HCT116 (cell line): ENCODE measurements at regions not wholly inside any gene's neighbourhood (a gene's known extent, or its start where the extent isn't known, plus 50 kb on each side); places are given as distances from the start of the nearest gene placed in this dataset.

Experiments used
- ATAC-seq: fragments of 200-7000 bp; cut with Tn5 transposase; 2 replicates; pipeline ENCODE4 v1.9.1; 2020; ENCODE audit warnings: mild to moderate bottlenecking, moderate library complexity
- BruUV-seq: library from RNA; stranded (reverse); fragments of 400-500 nt; replicated peaks from 2 replicates; lab custom pipeline; 2021; lab: Mats Ljungman, UMichigan
- CTCF ChIA-PET: fragments of 300-600 bp; sonication (Branson Sonifier 250); formaldehyde crosslinking; loops from one replicate; lab custom pipeline; 2021; ENCODE audit warnings: antibody characterized with exemption; lab: Charles Lee
- POLR2A ChIA-PET: fragments of 300-600, 350-600 bp; sonication (Branson Sonifier 250); formaldehyde crosslinking; loops from one replicate; lab custom pipeline; 2021; ENCODE audit warnings: antibody characterized with exemption; lab: Charles Lee
- RAD21 ChIA-PET, 2 experiments: fragments of 300-600 bp; sonication (Branson Sonifier 250); formaldehyde crosslinking; loops; one replicate each; lab custom pipeline; 2023; ENCODE audit warnings: low total read pairs in 2 of 2; ENCODE audit not compliant: uncharacterized antibody in 2 of 2, unreplicated experiment in 2 of 2, low non-redundant PET in 1 of 2; lab: Charles Lee
- DNase-seq: peaks from one replicate; pipeline ENCODE4 v3.0.0-alpha.2; 2010; ENCODE audit warnings: low read depth, low spot score
- H2AFZ ChIP-seq: fragments of 200-600 bp; shearing (Covaris generic), sonication (generic); 2 replicates; pipeline ENCODE4 v1.6.1; 2017; ENCODE audit warnings: low read depth, mixed run types, mixed read lengths, antibody characterized with exemption, low read length; ENCODE audit not compliant: poor library complexity, severe bottlenecking
- H3K27ac ChIP-seq: 2 replicates; pipeline ENCODE4 v1.5.1; 2012; ENCODE audit warnings: low read depth, low read length
- H3K27me3 ChIP-seq: fragments of 200-600 bp; sonication (generic); 2 replicates; pipeline ENCODE4 v1.6.1; 2016; ENCODE audit warnings: mixed run types, low read length, mixed read lengths; ENCODE audit not compliant: insufficient read depth
- H3K36me3 ChIP-seq, 2 experiments: fragments of 200-500 bp in 1 of 2; fragments of 200-600 bp in 1 of 2; sonication (Bioruptor generic) in 1 of 2; sonication (generic) in 1 of 2; 2 replicates each; pipeline versions ENCODE4 v1.5.1 to v1.6.1; 2014 to 2016; ENCODE audit warnings: low read length in 2 of 2, inconsistent platforms in 1 of 2, mixed read lengths in 1 of 2, mixed run types in 1 of 2; ENCODE audit not compliant: insufficient read depth in 2 of 2, control insufficient read depth in 1 of 2
- H3K4me1 ChIP-seq, 2 experiments: fragments of 200-600 bp in 1 of 2; sonication (generic) in 1 of 2; 2 replicates each; pipeline versions ENCODE4 v1.5.1 to v1.6.1; 2012 to 2017; ENCODE audit warnings: low read length in 2 of 2, inconsistent platforms in 1 of 2, mild to moderate bottlenecking in 1 of 2, mixed read lengths in 1 of 2, mixed run types in 1 of 2, moderate library complexity in 1 of 2; ENCODE audit not compliant: insufficient read depth in 2 of 2, control insufficient read depth in 1 of 2
- H3K4me2 ChIP-seq: fragments of 200-600 bp; sonication (generic); 2 replicates; pipeline ENCODE4 v1.6.1; 2017; ENCODE audit warnings: mixed run types, low read length, mixed read lengths
- H3K4me3 ChIP-seq, 2 experiments: fragments of 200-600 bp in 1 of 2; sonication (generic) in 1 of 2; replicated peaks in 1 of 2; 2 replicates each; pipeline ENCODE4 v1.5.1; 2011 to 2016; ENCODE audit warnings: low read length in 2 of 2, control low read depth in 1 of 2, low read depth in 1 of 2, mild to moderate bottlenecking in 1 of 2, mixed read lengths in 1 of 2, mixed run types in 1 of 2
- H3K79me2 ChIP-seq: fragments of 200-600 bp; sonication (generic); 2 replicates; pipeline ENCODE4 v1.6.1; 2017; ENCODE audit warnings: mild to moderate bottlenecking, mixed run types, low read length, moderate library complexity, mixed read lengths; ENCODE audit not compliant: insufficient read depth
- H3K9ac ChIP-seq: fragments of 200-600 bp; sonication (generic); 2 replicates; pipeline ENCODE4 v1.6.1; 2016; ENCODE audit warnings: low read length, mixed read lengths
- H3K9me2 ChIP-seq: fragments of 200-600 bp; sonication (generic), shearing (Covaris generic); 2 replicates; pipeline ENCODE4 v1.6.1; 2017; ENCODE audit warnings: mixed run types, mild to moderate bottlenecking, moderate library complexity; ENCODE audit not compliant: insufficient read depth
- H3K9me3 ChIP-seq, 2 experiments: fragments of 200-500 bp in 1 of 2; fragments of 200-600 bp in 1 of 2; sonication (Bioruptor generic) in 1 of 2; sonication (generic) in 1 of 2; 2 replicates each; pipeline ENCODE4 v1.6.1; 2014 to 2017; ENCODE audit warnings: low read length in 2 of 2, mixed read lengths in 2 of 2, inconsistent platforms in 1 of 2, low read depth in 1 of 2, mild to moderate bottlenecking in 1 of 2, mixed run types in 1 of 2, moderate library complexity in 1 of 2; ENCODE audit not compliant: control insufficient read depth in 1 of 2, insufficient read depth in 1 of 2
- H4K20me1 ChIP-seq: fragments of 200-600 bp; sonication (generic), shearing (Covaris generic); 2 replicates; pipeline ENCODE4 v1.6.1; 2017; ENCODE audit warnings: mixed run types, mild to moderate bottlenecking, moderate library complexity; ENCODE audit not compliant: insufficient read depth
- CEBPB ChIP-seq: IDR thresholded peaks from 2 replicates; pipeline ENCODE4 v1.6.1; 2012; ENCODE audit warnings: low read depth
- ELF1 ChIP-seq: IDR thresholded peaks from 2 replicates; pipeline ENCODE4 v1.6.1; 2012; ENCODE audit warnings: low read depth, borderline replicate concordance
- EZH2phosphoT487 ChIP-seq: fragments of 200-600 bp; IDR thresholded peaks from 2 replicates; pipeline ENCODE4 v1.6.1; 2018; ENCODE audit warnings: antibody characterized with exemption, borderline replicate concordance
- FOSL1 ChIP-seq: IDR thresholded peaks from 2 replicates; pipeline ENCODE4 v1.6.1; 2012; ENCODE audit warnings: low read depth
- JUND ChIP-seq: IDR thresholded peaks from 2 replicates; pipeline ENCODE4 v1.6.1; 2012
- POLR2A ChIP-seq: IDR thresholded peaks from 2 replicates; pipeline ENCODE4 v1.7.0; 2011; ENCODE audit warnings: borderline replicate concordance; ENCODE audit not compliant: insufficient read depth, insufficient read length; ENCODE audit errors: extremely low read depth
- POLR2AphosphoS5 ChIP-seq: IDR thresholded peaks from 2 replicates; pipeline ENCODE4 v1.6.1; 2011; ENCODE audit warnings: mild to moderate bottlenecking, low read depth, low read length, moderate library complexity
- RAD21 ChIP-seq: IDR thresholded peaks from 2 replicates; pipeline ENCODE4 v1.6.1; 2012; ENCODE audit warnings: low read depth, mild to moderate bottlenecking
- SIN3A ChIP-seq: IDR thresholded peaks from 2 replicates; pipeline ENCODE4 v1.6.1; 2012; ENCODE audit warnings: low read depth
- SP1 ChIP-seq: IDR thresholded peaks from 2 replicates; pipeline ENCODE4 v1.6.1; 2012; ENCODE audit warnings: low read depth
- YY1 ChIP-seq: IDR thresholded peaks from 2 replicates; pipeline ENCODE4 v1.6.1; 2011; ENCODE audit warnings: low read length, low read depth, moderate library complexity, mild to moderate bottlenecking; ENCODE audit not compliant: insufficient replicate concordance; ENCODE audit errors: extremely low read depth
- ZFX ChIP-seq: fragments of 450-650 bp; IDR thresholded peaks from 2 replicates; pipeline ENCODE4 v1.6.1; 2017
- ZNF274 ChIP-seq: fragments of 200-500 bp; sonication (Bioruptor generic); IDR thresholded peaks from 2 replicates; pipeline ENCODE4 v1.6.1; 2014; ENCODE audit warnings: mild to moderate bottlenecking, low read depth, low read length, inconsistent platforms
- intact Hi-C: fragments of 100-400 bp; cut with micrococcal nuclease; formaldehyde crosslinking; loops from 2 replicates; pipeline ENCODE4 v1.10.0; 2022
- TF ChIP-seq, protein P1 (sequence below): IDR thresholded peaks from 2 replicates; pipeline ENCODE4 v1.6.1; 2012
- TF ChIP-seq, protein P2 (sequence below): IDR thresholded peaks from 2 replicates; pipeline ENCODE4 v1.6.1; 2011; ENCODE audit warnings: mild to moderate bottlenecking, low read length, moderate library complexity; ENCODE audit not compliant: insufficient replicate concordance; ENCODE audit errors: extremely low read depth
- TF ChIP-seq, protein P3 (sequence below): IDR thresholded peaks from 2 replicates; pipeline ENCODE4 v1.6.1; 2012; ENCODE audit warnings: low read depth
- TF ChIP-seq, protein P4 (sequence below): IDR thresholded peaks from 2 replicates; pipeline ENCODE4 v1.6.1; 2012
- TF ChIP-seq, protein P5 (sequence below), 3 experiments: fragments of 200-600 bp in 1 of 3; sonication (generic) in 1 of 3; IDR thresholded peaks in 2 of 3; conservative IDR thresholded peaks in 1 of 3; 2 replicates each; pipeline ENCODE4 v1.5.1; 2012 to 2017; ENCODE audit warnings: low read depth in 2 of 3, low read length in 2 of 3, antibody characterized with exemption in 1 of 3, borderline replicate concordance in 1 of 3, control low read depth in 1 of 3, mild to moderate bottlenecking in 1 of 3, mixed read lengths in 1 of 3, mixed run types in 1 of 3, moderate library complexity in 1 of 3; ENCODE audit not compliant: insufficient read depth in 1 of 3

DNA sequence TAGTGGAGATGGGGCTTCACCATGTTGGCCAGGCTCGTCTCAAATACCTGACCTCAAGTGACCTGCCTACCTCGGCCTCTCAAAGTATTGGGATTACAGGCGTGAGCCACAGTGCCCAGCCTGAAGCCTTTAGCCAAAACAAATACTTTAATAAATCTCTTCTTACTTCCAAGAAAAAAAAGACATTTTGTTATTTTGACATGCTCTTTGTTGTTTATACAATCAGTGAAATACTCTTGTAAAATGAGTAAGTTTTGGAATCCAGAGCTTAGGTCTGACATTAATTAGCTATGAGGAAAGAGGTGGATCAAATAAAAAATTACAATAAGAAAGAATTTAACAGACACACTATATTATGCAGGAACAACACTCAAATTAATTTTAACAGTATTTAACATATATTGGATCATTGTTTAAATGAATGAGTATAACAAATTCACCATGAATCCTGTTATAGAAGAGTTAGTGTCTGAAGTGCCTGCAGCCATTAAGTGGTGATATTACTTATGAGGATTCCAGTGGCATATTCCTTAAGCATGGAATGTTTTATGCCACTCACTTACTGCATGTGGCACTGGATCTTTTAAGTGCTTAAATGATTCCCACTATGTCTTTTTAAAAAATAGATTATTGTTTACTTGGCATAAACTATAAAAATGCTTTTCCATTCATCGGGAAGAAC lies 260.1 kb upstream of the GIMD1 start (continued):
- TF ChIP-seq SP1 (no peak), SIN3A (no peak), ELF1 (no peak)

DNA sequence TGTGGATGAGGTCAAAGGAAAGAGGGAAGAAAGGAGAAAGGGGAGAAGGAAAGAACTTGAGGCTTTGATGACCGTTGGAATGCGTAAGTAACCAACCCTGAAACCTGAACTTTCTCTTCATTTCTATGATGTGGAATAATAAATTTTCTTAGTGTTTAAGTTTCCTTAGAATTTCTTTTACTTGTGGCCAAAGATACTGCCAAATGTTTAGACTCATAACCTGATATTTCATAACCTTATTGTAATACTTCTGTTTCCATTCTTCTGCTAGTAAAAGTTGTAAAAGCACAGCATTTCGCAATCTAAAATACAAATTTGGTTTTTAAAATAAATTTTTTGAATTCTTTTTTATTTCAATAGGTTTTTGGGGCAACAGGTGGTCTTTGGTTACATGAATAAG lies 258.5 kb upstream of the GIMD1 start:
- Histone ChIP-seq H3K27ac (no peak overlapping the region), H3K4me3 (no peak overlapping the region), H3K79me2 (no peaks in the 10 kb centered on the region), H3K4me2 (no peak overlapping the region), H3K9ac (no peak overlapping the region), H2AFZ (no peak overlapping the region), H3K9me2 (no peaks in the 10 kb centered on the region), H4K20me1 (no peaks in the 10 kb centered on the region), H3K4me1 (no peaks in the 10 kb centered on the region), H3K27me3 (no peaks in the 10 kb centered on the region), H3K9me3 (no peaks in the 10 kb centered on the region), H3K36me3 (no peaks in the 10 kb centered on the region)
- POLR2A ChIA-PET = no interaction called here
- RAD21 ChIA-PET = no interaction called here
- DNase-seq (no peak), ATAC-seq (no peak)
- CTCF ChIA-PET = no interaction called here
- no TSS peak for BruUV-seq
- intact Hi-C loops = no loop called here
- TF ChIP-seq, protein P1, sequence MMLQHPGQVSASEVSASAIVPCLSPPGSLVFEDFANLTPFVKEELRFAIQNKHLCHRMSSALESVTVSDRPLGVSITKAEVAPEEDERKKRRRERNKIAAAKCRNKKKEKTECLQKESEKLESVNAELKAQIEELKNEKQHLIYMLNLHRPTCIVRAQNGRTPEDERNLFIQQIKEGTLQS = no peak
- TF ChIP-seq, protein P2, sequence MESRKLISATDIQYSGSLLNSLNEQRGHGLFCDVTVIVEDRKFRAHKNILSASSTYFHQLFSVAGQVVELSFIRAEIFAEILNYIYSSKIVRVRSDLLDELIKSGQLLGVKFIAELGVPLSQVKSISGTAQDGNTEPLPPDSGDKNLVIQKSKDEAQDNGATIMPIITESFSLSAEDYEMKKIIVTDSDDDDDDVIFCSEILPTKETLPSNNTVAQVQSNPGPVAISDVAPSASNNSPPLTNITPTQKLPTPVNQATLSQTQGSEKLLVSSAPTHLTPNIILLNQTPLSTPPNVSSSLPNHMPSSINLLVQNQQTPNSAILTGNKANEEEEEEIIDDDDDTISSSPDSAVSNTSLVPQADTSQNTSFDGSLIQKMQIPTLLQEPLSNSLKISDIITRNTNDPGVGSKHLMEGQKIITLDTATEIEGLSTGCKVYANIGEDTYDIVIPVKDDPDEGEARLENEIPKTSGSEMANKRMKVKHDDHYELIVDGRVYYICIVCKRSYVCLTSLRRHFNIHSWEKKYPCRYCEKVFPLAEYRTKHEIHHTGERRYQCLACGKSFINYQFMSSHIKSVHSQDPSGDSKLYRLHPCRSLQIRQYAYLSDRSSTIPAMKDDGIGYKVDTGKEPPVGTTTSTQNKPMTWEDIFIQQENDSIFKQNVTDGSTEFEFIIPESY = no peak
- TF ChIP-seq ZFX (no peak), ELF1 (no peak), CEBPB (no peak), POLR2A (no peak), JUND (no peak), SP1 (no peak), YY1 (no peak), SIN3A (no peak), EZH2phosphoT487 (no peak), ZNF274 (no peak), RAD21 (no peak), FOSL1 (no peak), POLR2AphosphoS5 (no peak)
- TF ChIP-seq, protein P3, sequence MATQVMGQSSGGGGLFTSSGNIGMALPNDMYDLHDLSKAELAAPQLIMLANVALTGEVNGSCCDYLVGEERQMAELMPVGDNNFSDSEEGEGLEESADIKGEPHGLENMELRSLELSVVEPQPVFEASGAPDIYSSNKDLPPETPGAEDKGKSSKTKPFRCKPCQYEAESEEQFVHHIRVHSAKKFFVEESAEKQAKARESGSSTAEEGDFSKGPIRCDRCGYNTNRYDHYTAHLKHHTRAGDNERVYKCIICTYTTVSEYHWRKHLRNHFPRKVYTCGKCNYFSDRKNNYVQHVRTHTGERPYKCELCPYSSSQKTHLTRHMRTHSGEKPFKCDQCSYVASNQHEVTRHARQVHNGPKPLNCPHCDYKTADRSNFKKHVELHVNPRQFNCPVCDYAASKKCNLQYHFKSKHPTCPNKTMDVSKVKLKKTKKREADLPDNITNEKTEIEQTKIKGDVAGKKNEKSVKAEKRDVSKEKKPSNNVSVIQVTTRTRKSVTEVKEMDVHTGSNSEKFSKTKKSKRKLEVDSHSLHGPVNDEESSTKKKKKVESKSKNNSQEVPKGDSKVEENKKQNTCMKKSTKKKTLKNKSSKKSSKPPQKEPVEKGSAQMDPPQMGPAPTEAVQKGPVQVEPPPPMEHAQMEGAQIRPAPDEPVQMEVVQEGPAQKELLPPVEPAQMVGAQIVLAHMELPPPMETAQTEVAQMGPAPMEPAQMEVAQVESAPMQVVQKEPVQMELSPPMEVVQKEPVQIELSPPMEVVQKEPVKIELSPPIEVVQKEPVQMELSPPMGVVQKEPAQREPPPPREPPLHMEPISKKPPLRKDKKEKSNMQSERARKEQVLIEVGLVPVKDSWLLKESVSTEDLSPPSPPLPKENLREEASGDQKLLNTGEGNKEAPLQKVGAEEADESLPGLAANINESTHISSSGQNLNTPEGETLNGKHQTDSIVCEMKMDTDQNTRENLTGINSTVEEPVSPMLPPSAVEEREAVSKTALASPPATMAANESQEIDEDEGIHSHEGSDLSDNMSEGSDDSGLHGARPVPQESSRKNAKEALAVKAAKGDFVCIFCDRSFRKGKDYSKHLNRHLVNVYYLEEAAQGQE = no peak
- TF ChIP-seq, protein P4, sequence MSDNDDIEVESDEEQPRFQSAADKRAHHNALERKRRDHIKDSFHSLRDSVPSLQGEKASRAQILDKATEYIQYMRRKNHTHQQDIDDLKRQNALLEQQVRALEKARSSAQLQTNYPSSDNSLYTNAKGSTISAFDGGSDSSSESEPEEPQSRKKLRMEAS = no peak
- TF ChIP-seq, protein P5, sequence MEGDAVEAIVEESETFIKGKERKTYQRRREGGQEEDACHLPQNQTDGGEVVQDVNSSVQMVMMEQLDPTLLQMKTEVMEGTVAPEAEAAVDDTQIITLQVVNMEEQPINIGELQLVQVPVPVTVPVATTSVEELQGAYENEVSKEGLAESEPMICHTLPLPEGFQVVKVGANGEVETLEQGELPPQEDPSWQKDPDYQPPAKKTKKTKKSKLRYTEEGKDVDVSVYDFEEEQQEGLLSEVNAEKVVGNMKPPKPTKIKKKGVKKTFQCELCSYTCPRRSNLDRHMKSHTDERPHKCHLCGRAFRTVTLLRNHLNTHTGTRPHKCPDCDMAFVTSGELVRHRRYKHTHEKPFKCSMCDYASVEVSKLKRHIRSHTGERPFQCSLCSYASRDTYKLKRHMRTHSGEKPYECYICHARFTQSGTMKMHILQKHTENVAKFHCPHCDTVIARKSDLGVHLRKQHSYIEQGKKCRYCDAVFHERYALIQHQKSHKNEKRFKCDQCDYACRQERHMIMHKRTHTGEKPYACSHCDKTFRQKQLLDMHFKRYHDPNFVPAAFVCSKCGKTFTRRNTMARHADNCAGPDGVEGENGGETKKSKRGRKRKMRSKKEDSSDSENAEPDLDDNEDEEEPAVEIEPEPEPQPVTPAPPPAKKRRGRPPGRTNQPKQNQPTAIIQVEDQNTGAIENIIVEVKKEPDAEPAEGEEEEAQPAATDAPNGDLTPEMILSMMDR (IDR thresholded peaks at IDR 0.05 in 2 of 3, conservative IDR thresholded peaks at IDR 0.05 in 1 of 3; ENCODE audit: borderline replicate concordance in 1 of 3, insufficient read depth in 1 of 3, low read depth in 2 of 3, low read length in 2 of 3) = no peak
